ENCODE measurements at regions not wholly inside any gene's neighbourhood (a gene's known extent, or its start where the extent isn't known, plus 50 kb on each side); places are given as distances from the start of the nearest gene placed in this dataset.

DNA sequence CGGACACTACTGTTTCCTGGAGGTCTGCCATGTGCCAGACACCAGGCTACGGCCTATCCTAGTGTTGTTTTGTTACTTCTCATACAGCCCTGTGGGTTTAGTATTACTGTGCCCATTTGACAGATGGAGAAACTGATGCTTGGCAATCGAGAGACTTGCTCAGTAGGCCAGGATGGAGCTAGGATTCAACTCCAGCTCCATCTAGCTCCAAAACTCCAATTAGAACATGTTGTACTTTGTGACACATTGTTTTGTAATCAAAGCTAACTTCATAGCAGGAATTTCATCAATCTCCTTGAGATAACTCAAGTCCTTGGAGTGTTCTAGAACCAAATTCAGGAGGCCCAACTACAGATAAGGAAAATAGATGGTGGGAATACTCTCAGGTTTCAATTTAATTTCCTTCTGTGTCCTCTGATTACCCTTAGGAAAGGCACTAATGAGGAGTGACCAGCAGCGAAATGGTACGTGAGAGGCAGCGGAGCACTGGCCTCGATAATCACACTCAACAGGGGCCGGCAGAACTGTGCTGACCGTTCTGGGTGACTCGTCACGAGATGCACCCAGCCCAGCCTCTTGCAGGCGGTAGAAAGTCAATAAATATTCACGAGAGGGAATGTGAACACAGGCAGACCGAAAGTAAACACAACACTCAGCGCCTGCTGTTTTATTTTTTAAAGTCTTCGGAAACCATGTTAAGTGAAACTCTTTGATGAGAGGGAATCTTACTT, 269.6 kb upstream of the NEBL start:
- TF ChIP-seq SRF (IDR thresholded peaks at IDR 0.05; ENCODE audit: low read depth in 2 of 2, low read length in 2 of 2) = no peak
- TF ChIP-seq, protein P1, sequence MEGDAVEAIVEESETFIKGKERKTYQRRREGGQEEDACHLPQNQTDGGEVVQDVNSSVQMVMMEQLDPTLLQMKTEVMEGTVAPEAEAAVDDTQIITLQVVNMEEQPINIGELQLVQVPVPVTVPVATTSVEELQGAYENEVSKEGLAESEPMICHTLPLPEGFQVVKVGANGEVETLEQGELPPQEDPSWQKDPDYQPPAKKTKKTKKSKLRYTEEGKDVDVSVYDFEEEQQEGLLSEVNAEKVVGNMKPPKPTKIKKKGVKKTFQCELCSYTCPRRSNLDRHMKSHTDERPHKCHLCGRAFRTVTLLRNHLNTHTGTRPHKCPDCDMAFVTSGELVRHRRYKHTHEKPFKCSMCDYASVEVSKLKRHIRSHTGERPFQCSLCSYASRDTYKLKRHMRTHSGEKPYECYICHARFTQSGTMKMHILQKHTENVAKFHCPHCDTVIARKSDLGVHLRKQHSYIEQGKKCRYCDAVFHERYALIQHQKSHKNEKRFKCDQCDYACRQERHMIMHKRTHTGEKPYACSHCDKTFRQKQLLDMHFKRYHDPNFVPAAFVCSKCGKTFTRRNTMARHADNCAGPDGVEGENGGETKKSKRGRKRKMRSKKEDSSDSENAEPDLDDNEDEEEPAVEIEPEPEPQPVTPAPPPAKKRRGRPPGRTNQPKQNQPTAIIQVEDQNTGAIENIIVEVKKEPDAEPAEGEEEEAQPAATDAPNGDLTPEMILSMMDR (IDR thresholded peaks at IDR 0.05 in 2 of 3, conservative IDR thresholded peaks at IDR 0.05 in 1 of 3; ENCODE audit: control insufficient read depth in 2 of 3, extremely low read depth in 1 of 3, insufficient read depth in 1 of 3, low read depth in 3 of 3, low read length in 3 of 3) = no peak
- TF ChIP-seq, protein P2, sequence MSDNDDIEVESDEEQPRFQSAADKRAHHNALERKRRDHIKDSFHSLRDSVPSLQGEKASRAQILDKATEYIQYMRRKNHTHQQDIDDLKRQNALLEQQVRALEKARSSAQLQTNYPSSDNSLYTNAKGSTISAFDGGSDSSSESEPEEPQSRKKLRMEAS (IDR thresholded peaks at IDR 0.05; ENCODE audit: low read depth, low read length) = no peak
- TF ChIP-seq BMI1 (IDR thresholded peaks at IDR 0.05; ENCODE audit: borderline replicate concordance) = no peak
- no peak for TF ChIP-seq KDM1A (IDR thresholded peaks at IDR 0.05; ENCODE audit: borderline replicate concordance)
- TF ChIP-seq YY1 (IDR thresholded peaks at IDR 0.05; ENCODE audit: low read depth, low read length) = no peak
- TF ChIP-seq SP1 (IDR thresholded peaks at IDR 0.05; ENCODE audit: low read depth, low read length) = no peak
- TF ChIP-seq BHLHE40 (IDR thresholded peaks at IDR 0.05; ENCODE audit: borderline replicate concordance in 1 of 2, low read depth in 2 of 2, low read length in 1 of 2) = no peak
